ENCODE measurements at regions not wholly inside any gene's neighbourhood (a gene's known extent, or its start where the extent isn't known, plus 50 kb on each side); places are given as distances from the start of the nearest gene placed in this dataset.

GRCh38 chr13:76829572-76830327 lies 56.5 kb downstream of the KCTD12 start:
- no peak overlapping the region for H3K4me3 ChIP-seq
- H3K9me3 ChIP-seq (ENCODE audit: control insufficient read depth in 4 of 4, insufficient read depth in 3 of 4, low read length in 3 of 4): no peaks in the 10 kb centered on the region
- H3K27me3 ChIP-seq (ENCODE audit: control insufficient read depth in 3 of 3, insufficient read depth in 3 of 3, low read length in 2 of 3): no peaks in the 10 kb centered on the region
- DNase-seq (peak in 2 of 3 donors; percentile 40 to 42), ATAC-seq (ENCODE audit: insufficient read depth, low FRiP score) (no peak)
- no peak overlapping the region for H3K9ac ChIP-seq (ENCODE audit: insufficient read depth in 1 of 2, low read length in 2 of 2)
- H3K4me1 ChIP-seq (ENCODE audit: control insufficient read depth in 5 of 5, insufficient read depth in 5 of 5, low read length in 5 of 5): peaks cover 0 to 11% (median 0%) of the 10 kb centered on the region in 5 donors
- peak overlapping the region; percentile 15 to 54 for H3K27ac ChIP-seq (ENCODE audit: low read depth in 1 of 2, low read length in 1 of 2)
- TF ChIP-seq, protein P1, sequence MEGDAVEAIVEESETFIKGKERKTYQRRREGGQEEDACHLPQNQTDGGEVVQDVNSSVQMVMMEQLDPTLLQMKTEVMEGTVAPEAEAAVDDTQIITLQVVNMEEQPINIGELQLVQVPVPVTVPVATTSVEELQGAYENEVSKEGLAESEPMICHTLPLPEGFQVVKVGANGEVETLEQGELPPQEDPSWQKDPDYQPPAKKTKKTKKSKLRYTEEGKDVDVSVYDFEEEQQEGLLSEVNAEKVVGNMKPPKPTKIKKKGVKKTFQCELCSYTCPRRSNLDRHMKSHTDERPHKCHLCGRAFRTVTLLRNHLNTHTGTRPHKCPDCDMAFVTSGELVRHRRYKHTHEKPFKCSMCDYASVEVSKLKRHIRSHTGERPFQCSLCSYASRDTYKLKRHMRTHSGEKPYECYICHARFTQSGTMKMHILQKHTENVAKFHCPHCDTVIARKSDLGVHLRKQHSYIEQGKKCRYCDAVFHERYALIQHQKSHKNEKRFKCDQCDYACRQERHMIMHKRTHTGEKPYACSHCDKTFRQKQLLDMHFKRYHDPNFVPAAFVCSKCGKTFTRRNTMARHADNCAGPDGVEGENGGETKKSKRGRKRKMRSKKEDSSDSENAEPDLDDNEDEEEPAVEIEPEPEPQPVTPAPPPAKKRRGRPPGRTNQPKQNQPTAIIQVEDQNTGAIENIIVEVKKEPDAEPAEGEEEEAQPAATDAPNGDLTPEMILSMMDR (IDR thresholded peaks at IDR 0.05; ENCODE audit: control extremely low read depth, extremely low read depth): no peak
- 73 to 74% methylated on average over 9 of the region's 9 CpGs for WGBS, 2 donors
- H3K36me3 ChIP-seq (ENCODE audit: control insufficient read depth in 4 of 4, insufficient read depth in 4 of 4, low read length in 4 of 4): no peaks in the 10 kb centered on the region

- no peak overlapping the region for H3K4me3 ChIP-seq
- TF ChIP-seq, protein P1 (IDR thresholded peaks at IDR 0.05; ENCODE audit: control extremely low read depth, extremely low read depth): no peak
- no peaks in the 10 kb centered on the region for H3K27me3 ChIP-seq (ENCODE audit: control insufficient read depth in 3 of 3, insufficient read depth in 3 of 3, low read length in 2 of 3)
- ATAC-seq (ENCODE audit: insufficient read depth, low FRiP score) (no peak), DNase-seq (no peak)
- no peaks in the 10 kb centered on the region for H3K36me3 ChIP-seq (ENCODE audit: control insufficient read depth in 4 of 4, insufficient read depth in 4 of 4, low read length in 4 of 4)
- no peak overlapping the region for H3K9ac ChIP-seq (ENCODE audit: insufficient read depth in 1 of 2, low read length in 2 of 2)
- 61 to 72% methylated on average over 3 of the region's 3 CpGs for WGBS, 2 donors
- no peaks in the 10 kb centered on the region for H3K9me3 ChIP-seq (ENCODE audit: control insufficient read depth in 4 of 4, insufficient read depth in 3 of 4, low read length in 3 of 4)
- H3K4me1 ChIP-seq (ENCODE audit: control insufficient read depth in 5 of 5, insufficient read depth in 5 of 5, low read length in 5 of 5): peaks cover 0 to 11% (median 0%) of the 10 kb centered on the region in 5 donors
- no peak overlapping the region for H3K27ac ChIP-seq (ENCODE audit: low read depth in 1 of 2, low read length in 1 of 2)
Measured at GRCh38 chr13:76828316-76828741, 57.9 kb downstream of the KCTD12 start.

DNA sequence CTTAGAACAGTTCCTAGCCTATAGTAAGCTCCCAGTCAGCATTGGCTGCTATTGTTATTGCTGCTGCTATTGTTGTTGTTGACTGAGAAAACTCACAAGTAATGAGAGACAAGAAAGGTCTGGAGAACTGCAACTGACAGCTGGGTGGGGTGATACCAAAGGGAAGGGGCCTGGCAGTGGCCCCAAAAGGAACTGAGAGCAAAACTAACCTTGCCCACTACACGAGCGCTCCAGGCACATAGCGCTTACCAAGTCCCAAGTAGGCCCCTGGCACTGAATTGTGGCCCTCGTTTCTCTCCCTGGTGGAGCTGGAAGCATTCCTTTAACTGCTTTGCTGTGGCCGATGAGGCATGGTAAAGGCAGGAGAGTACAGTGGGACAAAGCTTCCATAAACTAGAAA lies 59.7 kb downstream of the KCTD12 start:
- Histone ChIP-seq H3K4me1 (ENCODE audit: control insufficient read depth in 5 of 5, insufficient read depth in 5 of 5, low read length in 5 of 5) (peaks cover 0 to 11% (median 0%) of the 10 kb centered on the region in 5 donors), H3K9me3 (ENCODE audit: control insufficient read depth in 4 of 4, insufficient read depth in 3 of 4, low read length in 3 of 4) (no peaks in the 10 kb centered on the region), H3K27me3 (ENCODE audit: control insufficient read depth in 3 of 3, insufficient read depth in 3 of 3, low read length in 2 of 3) (no peaks in the 10 kb centered on the region), H3K4me3 (no peak overlapping the region), H3K27ac (ENCODE audit: low read depth in 1 of 2, low read length in 1 of 2) (no peak overlapping the region), H3K9ac (ENCODE audit: insufficient read depth in 1 of 2, low read length in 2 of 2) (no peak overlapping the region), H3K36me3 (ENCODE audit: control insufficient read depth in 4 of 4, insufficient read depth in 4 of 4, low read length in 4 of 4) (no peaks in the 10 kb centered on the region)
- ATAC-seq (ENCODE audit: insufficient read depth, low FRiP score) (no peak), DNase-seq (no peak)
- TF ChIP-seq, protein P1 (IDR thresholded peaks at IDR 0.05; ENCODE audit: control extremely low read depth, extremely low read depth): no peak
- 90 to 92% methylated on average over 5 of the region's 5 CpGs for WGBS, 2 donors

Data from lung (tissue), 11 donors.